K562 (cell line): ENCODE measurements at regions not wholly inside any gene's neighbourhood (a gene's known extent, or its start where the extent isn't known, plus 50 kb on each side); places are given as distances from the start of the nearest gene placed in this dataset.
A peak's percentile ranks its signal among the peaks of the same experiment; 100 is the strongest.

Source experiments
- ASH1L ChIP-seq: fragments of 450-650 bp; IDR thresholded peaks from 2 replicates; pipeline ENCODE4 v1.6.1; 2018; ENCODE audit warnings: borderline replicate concordance, mild to moderate bottlenecking, low read depth; ENCODE audit not compliant: partially characterized antibody
- BRD9 ChIP-seq: fragments of 450-650 bp; IDR thresholded peaks from 2 replicates; pipeline ENCODE4 v1.6.1; 2018; ENCODE audit warnings: low read depth; ENCODE audit not compliant: partially characterized antibody
- CBFA2T2 ChIP-seq: fragments of 450-650 bp; conservative IDR thresholded peaks from 2 replicates; pipeline ENCODE4 v1.6.1; 2017; ENCODE audit warnings: mild to moderate bottlenecking
- CBX3 ChIP-seq, 2 experiments: IDR thresholded peaks; 1 replicate in 1 of 2; 2 replicates in 1 of 2; pipeline ENCODE4 v1.6.1; 2012; ENCODE audit warnings: inconsistent platforms in 2 of 2, low read length in 2 of 2, borderline replicate concordance in 1 of 2, control low read depth in 1 of 2
- CREB3L1 ChIP-seq: fragments of 450-650 bp; IDR thresholded peaks from 2 replicates; pipeline ENCODE4 v1.6.1; 2014; ENCODE audit warnings: low read depth, mild to moderate bottlenecking, moderate library complexity, borderline replicate concordance
- CTBP1 ChIP-seq: fragments of 450-650 bp; IDR thresholded peaks from 2 replicates; pipeline ENCODE4 v1.6.1; 2016; ENCODE audit warnings: borderline replicate concordance
- LCOR ChIP-seq: sonication (generic); formaldehyde crosslinking; IDR thresholded peaks from 2 replicates; pipeline ENCODE4 v1.8.0; 2022; ENCODE audit warnings: mild to moderate bottlenecking, missing genetic modification reagents
- MNT ChIP-seq, 2 experiments: fragments of 450-650 bp; conservative IDR thresholded peaks; 2 replicates each; pipeline ENCODE4 v1.6.1; 2017; ENCODE audit warnings: mild to moderate bottlenecking in 2 of 2, moderate library complexity in 2 of 2
- MYC ChIP-seq, 2 experiments: fragments of 250-450 bp in 1 of 2; sonication (Bioruptor Pico) in 1 of 2; IDR thresholded peaks; 2 replicates each; pipeline versions ENCODE4 v1.5.1 to v1.6.1; 2012 to 2021; ENCODE audit warnings: low read depth in 2 of 2, borderline replicate concordance in 1 of 2, improper control_type of control experiment in 1 of 2, low read length in 1 of 2, mild to moderate bottlenecking in 1 of 2, moderate library complexity in 1 of 2
- NBN ChIP-seq: fragments of 450-650 bp; IDR thresholded peaks from 2 replicates; pipeline ENCODE4 v1.6.1; 2016; ENCODE audit warnings: low read depth, mild to moderate bottlenecking
- RAD51 ChIP-seq: fragments of 450-650 bp; IDR thresholded peaks from 2 replicates; pipeline ENCODE4 v1.7.1; 2016; ENCODE audit warnings: low read depth, mild to moderate bottlenecking, borderline replicate concordance
- RBM22 ChIP-seq: fragments of 200-400 bp; formaldehyde crosslinking; IDR thresholded peaks from 2 replicates; pipeline ENCODE4 v1.6.1; 2018; ENCODE audit warnings: low read length, low read depth; ENCODE audit not compliant: poor library complexity, severe bottlenecking
- USF2 ChIP-seq: sonication (generic); formaldehyde crosslinking; IDR thresholded peaks from 2 replicates; pipeline ENCODE4 v1.5.0; 2020; ENCODE audit warnings: missing genetic modification reagents
- YY1 ChIP-seq, 3 experiments: IDR thresholded peaks; 2 replicates each; pipeline ENCODE4 v1.6.1; 2011; ENCODE audit warnings: low read length in 2 of 3, mild to moderate bottlenecking in 2 of 3, moderate library complexity in 2 of 3, borderline replicate concordance in 1 of 3, control low read depth in 1 of 3, low read depth in 1 of 3; ENCODE audit not compliant: insufficient read depth in 3 of 3, insufficient replicate concordance in 2 of 3, control insufficient read depth in 1 of 3, insufficient read length in 1 of 3; ENCODE audit errors: extremely low read depth in 1 of 3

- TF ChIP-seq MNT (conservative IDR thresholded peaks at IDR 0.05) (peak; percentile 52), YY1 (IDR thresholded peaks at IDR 0.05; ENCODE audit: borderline replicate concordance in 1 of 3, control insufficient read depth in 1 of 3, extremely low read depth in 1 of 3, insufficient read depth in 3 of 3, insufficient read length in 1 of 3, insufficient replicate concordance in 2 of 3, low read depth in 1 of 3, low read length in 2 of 3) (peak in 1 of 3 experiments; percentile 63), MYC (IDR thresholded peaks at IDR 0.05; ENCODE audit: low read depth, low read length) (0 out of 2 replicates have a peak, but pooled peaks have one; percentile 51), MYC (CRISPR knock-in tag; IDR thresholded peaks at IDR 0.05; ENCODE audit: borderline replicate concordance, low read depth) (no peak), RAD51 (peak; percentile 95), NBN (no peak), ASH1L (no peak), CTBP1 (0 out of 2 replicates have a peak, but pooled peaks have one; percentile 19), USF2 (peak; percentile 95), CBX3 (IDR thresholded peaks at IDR 0.05; ENCODE audit: borderline replicate concordance in 1 of 2, low read length in 2 of 2) (peak in 1 of 2 experiments; percentile 66; a peak in 2 of 3 replicates), BRD9 (no peak), CREB3L1 (peak; percentile 33; the same call in 1 of the 2 replicates), CBFA2T2 (peak; percentile 59), LCOR (CRISPR knock-in tag) (0 out of 2 replicates have a peak, but pooled peaks have one; percentile 46), RBM22 (no peak)
Observed at GRCh38 chr7:98458090-98458875, 57.4 kb upstream of the BAIAP2L1 start (continued).
